Stimulated activated CD8-positive, alpha-beta memory T cell treated with anti-CD3 and anti-CD28 coated beads, Interleukin-2, amount 100 ng/mL, for 1 hour (primary cell): ENCODE measurements at regions not wholly inside any gene's neighbourhood (a gene's known extent, or its start where the extent isn't known, plus 50 kb on each side); places are given as distances from the start of the nearest gene placed in this dataset.
"Not testable (repeated sequence)": the region's sequence is repeated elsewhere in the genome, so short reads cannot be mapped to it uniquely, and the experiment has no call there.

Experiments used
- DNase-seq, 2 donors: peaks; one replicate each; pipeline ENCODE4 v3.0.0-alpha.2; 2020; ENCODE audit warnings: low read depth in 2 of 2

- DNase-seq, result no peak
Observed at GRCh38 chr9:40907657-40908624, 220.5 kb downstream of the FOXD4L6 start.

GRCh38 chr9:40906879-40907278 is 221.6 kb downstream of the FOXD4L6 start:
- DNase-seq, result not testable (repeated sequence)

- DNase-seq, result not testable (repeated sequence)
Observed at GRCh38 chr9:40892315-40892714, 236.2 kb downstream of the FOXD4L6 start.

GRCh38 chr9:40885858-40886257 is 242.6 kb downstream of the FOXD4L6 start:
- DNase-seq, result not testable (repeated sequence)

- not testable (repeated sequence) for DNase-seq
Observed at GRCh38 chr9:40884902-40885490, 243.5 kb downstream of the FOXD4L6 start.

GRCh38 chr9:40884072-40884901 is 244.2 kb downstream of the FOXD4L6 start:
- DNase-seq, result no peak

- not testable (repeated sequence) for DNase-seq
Observed at GRCh38 chr9:40883423-40884071, 244.9 kb downstream of the FOXD4L6 start.

- not testable (repeated sequence) for DNase-seq
Observed at GRCh38 chr9:40873753-40874295, 254.7 kb downstream of the FOXD4L6 start.

- DNase-seq, result not testable (repeated sequence)
Observed at GRCh38 chr9:40868437-40868836, 260.0 kb downstream of the FOXD4L6 start.
